WTC11 (cell line): ENCODE measurements at regions not wholly inside any gene's neighbourhood (a gene's known extent, or its start where the extent isn't known, plus 50 kb on each side); places are given as distances from the start of the nearest gene placed in this dataset.

Experiments
- ATAC-seq: fragments of 200-7000 bp; cut with Tn5 transposase; 2 replicates; pipeline ENCODE4 v1.10.0; 2021; ENCODE audit warnings: mild to moderate bottlenecking, moderate library complexity
- CTCF ChIA-PET: fragments of 300-600 bp; sonication (Branson Sonifier 250); formaldehyde crosslinking; loops from one replicate; lab custom pipeline; 2021; ENCODE audit warnings: antibody characterized with exemption; lab: Charles Lee
- POLR2A ChIA-PET: fragments of 350-600 bp; sonication (Branson Sonifier 250); formaldehyde crosslinking; loops from one replicate; lab custom pipeline; 2021; ENCODE audit warnings: antibody characterized with exemption; lab: Charles Lee
- DNase-seq: peaks from one replicate; pipeline ENCODE4 v3.0.0; 2021; ENCODE audit warnings: low spot score
- H3K27ac Mint-ChIP-seq: 2 replicates; pipeline ENCODE4 v1.8.0; 2021; ENCODE audit warnings: mixed read lengths
- H3K27me3 Mint-ChIP-seq: 2 replicates; pipeline ENCODE4 v1.8.0; 2021; ENCODE audit warnings: low read depth, mild to moderate bottlenecking, moderate library complexity, mixed read lengths
- H3K36me3 Mint-ChIP-seq: 2 replicates; pipeline ENCODE4 v1.8.0; 2021; ENCODE audit warnings: mixed read lengths
- H3K4me1 Mint-ChIP-seq: 2 replicates; pipeline ENCODE4 v1.8.0; 2022; ENCODE audit warnings: mixed read lengths
- H3K4me3 Mint-ChIP-seq: 2 replicates; pipeline ENCODE4 v1.8.0; 2021; ENCODE audit warnings: mild to moderate bottlenecking, moderate library complexity, mixed read lengths
- H3K9me3 Mint-ChIP-seq: 2 replicates; pipeline ENCODE4 v1.8.0; 2021; ENCODE audit warnings: mixed read lengths
- CDX4 ChIP-seq: fragments of 250-450 bp; sonication (Bioruptor Pico); IDR thresholded peaks from 2 replicates; pipeline ENCODE4 v1.9.0; 2021; ENCODE audit warnings: moderate library complexity, mild to moderate bottlenecking, inconsistent platforms, borderline replicate concordance
- FOXP1 ChIP-seq: sonication (generic); formaldehyde crosslinking; IDR thresholded peaks from 2 replicates; pipeline ENCODE4 v1.8.0; 2022; ENCODE audit warnings: missing genetic modification reagents, mild to moderate bottlenecking, moderate library complexity, borderline replicate concordance
- GABPB1 ChIP-seq: sonication (generic); formaldehyde crosslinking; IDR thresholded peaks from 2 replicates; pipeline ENCODE4 v1.8.1; 2023; ENCODE audit warnings: mild to moderate bottlenecking, missing genetic modification reagents
- IRF1 ChIP-seq: sonication (generic); formaldehyde crosslinking; IDR thresholded peaks from 2 replicates; pipeline ENCODE4 v1.8.0; 2023; ENCODE audit warnings: missing genetic modification reagents
- JUN ChIP-seq: sonication (generic); formaldehyde crosslinking; IDR thresholded peaks from 2 replicates; pipeline ENCODE4 v1.8.0; 2023; ENCODE audit warnings: mild to moderate bottlenecking, missing genetic modification reagents
- MXD4 ChIP-seq: fragments of 250-450 bp; sonication (Bioruptor Pico); IDR thresholded peaks from 2 replicates; pipeline ENCODE4 v1.8.0; 2021; ENCODE audit warnings: mild to moderate bottlenecking, moderate library complexity, borderline replicate concordance
- NFATC4 ChIP-seq: fragments of 250-450 bp; sonication (Bioruptor Pico); IDR thresholded peaks from 2 replicates; pipeline ENCODE4 v1.9.0; 2021; ENCODE audit warnings: mild to moderate bottlenecking
- NR2C2 ChIP-seq: sonication (generic); formaldehyde crosslinking; IDR thresholded peaks from 2 replicates; pipeline ENCODE4 v1.8.0; 2022; ENCODE audit warnings: mild to moderate bottlenecking, missing genetic modification reagents
- PRRX2 ChIP-seq: fragments of 250-450 bp; sonication (Bioruptor Pico); IDR thresholded peaks from 2 replicates; pipeline ENCODE4 v1.8.0; 2021; ENCODE audit warnings: mild to moderate bottlenecking
- SMAD4 ChIP-seq: sonication (generic); formaldehyde crosslinking; IDR thresholded peaks from 2 replicates; pipeline ENCODE4 v1.8.0; 2022; ENCODE audit warnings: mild to moderate bottlenecking, missing genetic modification reagents
- SP1 ChIP-seq: sonication (generic); formaldehyde crosslinking; conservative IDR thresholded peaks from 2 replicates; pipeline ENCODE4 v1.8.1; 2022; ENCODE audit warnings: missing genetic modification reagents
- TEAD1 ChIP-seq: sonication (generic); formaldehyde crosslinking; IDR thresholded peaks from 2 replicates; pipeline ENCODE4 v1.8.0; 2022; ENCODE audit warnings: mild to moderate bottlenecking, missing genetic modification reagents
- TEAD4 ChIP-seq: sonication (generic); formaldehyde crosslinking; IDR thresholded peaks from 2 replicates; pipeline ENCODE4 v1.8.0; 2022; ENCODE audit warnings: mild to moderate bottlenecking, missing genetic modification reagents
- TP53 ChIP-seq: sonication (generic); formaldehyde crosslinking; IDR thresholded peaks from 2 replicates; pipeline ENCODE4 v1.8.1; 2023; ENCODE audit warnings: mild to moderate bottlenecking, missing genetic modification reagents
- ZBTB21 ChIP-seq: sonication (generic); formaldehyde crosslinking; IDR thresholded peaks from 2 replicates; pipeline ENCODE4 v1.8.1; 2023; ENCODE audit warnings: mild to moderate bottlenecking, missing genetic modification reagents, borderline replicate concordance
- ZNF671 ChIP-seq: fragments of 250-450 bp; sonication (Bioruptor Pico); IDR thresholded peaks from 2 replicates; pipeline ENCODE4 v1.8.0; 2021; ENCODE audit warnings: mild to moderate bottlenecking
- TF ChIP-seq, protein P1 (sequence below): sonication (generic); formaldehyde crosslinking; IDR thresholded peaks from 2 replicates; pipeline ENCODE4 v1.8.0; 2023; ENCODE audit warnings: missing genetic modification reagents, mild to moderate bottlenecking, borderline replicate concordance
- TF ChIP-seq, protein P2 (sequence below): fragments of 250-450 bp; sonication (Bioruptor Pico); IDR thresholded peaks from 2 replicates; pipeline ENCODE4 v1.8.0; 2021; ENCODE audit warnings: mild to moderate bottlenecking
- TF ChIP-seq, protein P3 (sequence below): sonication (generic); formaldehyde crosslinking; IDR thresholded peaks from 2 replicates; pipeline ENCODE4 v1.8.0; 2022; ENCODE audit warnings: missing genetic modification reagents
- TF ChIP-seq, protein P4 (sequence below): fragments of 250-450 bp; sonication (Bioruptor Pico); conservative IDR thresholded peaks from 2 replicates; pipeline ENCODE4 v1.9.0; 2021; ENCODE audit warnings: mild to moderate bottlenecking
- TF ChIP-seq, protein P5 (sequence below): fragments of 250-450 bp; sonication (Bioruptor Pico); IDR thresholded peaks from 2 replicates; pipeline ENCODE4 v2.1.2; 2022; ENCODE audit warnings: mild to moderate bottlenecking, moderate library complexity
- TF ChIP-seq, protein P6 (sequence below): sonication (generic); formaldehyde crosslinking; IDR thresholded peaks from 2 replicates; pipeline ENCODE4 v1.8.1; 2023; ENCODE audit warnings: mild to moderate bottlenecking, missing genetic modification reagents

DNA sequence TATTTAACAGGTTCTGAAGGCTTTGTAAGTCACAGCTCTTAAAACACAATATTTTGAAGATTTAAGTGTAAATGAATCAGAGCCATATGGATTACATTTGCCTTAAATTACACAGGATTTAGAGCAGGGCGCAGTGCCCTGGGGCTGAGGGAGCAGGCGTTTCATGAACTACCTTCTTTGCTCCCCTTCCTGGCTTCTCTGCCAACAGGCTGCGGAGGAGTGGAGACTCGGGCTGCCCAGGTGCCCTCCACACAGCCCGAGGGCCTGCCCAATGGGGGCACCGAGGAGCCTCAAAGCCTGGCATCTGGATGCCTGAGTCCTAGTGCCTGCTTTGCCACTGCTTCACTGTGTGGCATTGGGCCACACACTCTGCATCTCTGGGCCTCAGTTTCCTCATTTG is 90.6 kb upstream of the HAND1 start (continued):
- no peak for TF ChIP-seq MXD4 (CRISPR knock-in tag)
- TF ChIP-seq SMAD4 (CRISPR knock-in tag), result no peak
- no peak for TF ChIP-seq SP1
- TF ChIP-seq, protein P1, sequence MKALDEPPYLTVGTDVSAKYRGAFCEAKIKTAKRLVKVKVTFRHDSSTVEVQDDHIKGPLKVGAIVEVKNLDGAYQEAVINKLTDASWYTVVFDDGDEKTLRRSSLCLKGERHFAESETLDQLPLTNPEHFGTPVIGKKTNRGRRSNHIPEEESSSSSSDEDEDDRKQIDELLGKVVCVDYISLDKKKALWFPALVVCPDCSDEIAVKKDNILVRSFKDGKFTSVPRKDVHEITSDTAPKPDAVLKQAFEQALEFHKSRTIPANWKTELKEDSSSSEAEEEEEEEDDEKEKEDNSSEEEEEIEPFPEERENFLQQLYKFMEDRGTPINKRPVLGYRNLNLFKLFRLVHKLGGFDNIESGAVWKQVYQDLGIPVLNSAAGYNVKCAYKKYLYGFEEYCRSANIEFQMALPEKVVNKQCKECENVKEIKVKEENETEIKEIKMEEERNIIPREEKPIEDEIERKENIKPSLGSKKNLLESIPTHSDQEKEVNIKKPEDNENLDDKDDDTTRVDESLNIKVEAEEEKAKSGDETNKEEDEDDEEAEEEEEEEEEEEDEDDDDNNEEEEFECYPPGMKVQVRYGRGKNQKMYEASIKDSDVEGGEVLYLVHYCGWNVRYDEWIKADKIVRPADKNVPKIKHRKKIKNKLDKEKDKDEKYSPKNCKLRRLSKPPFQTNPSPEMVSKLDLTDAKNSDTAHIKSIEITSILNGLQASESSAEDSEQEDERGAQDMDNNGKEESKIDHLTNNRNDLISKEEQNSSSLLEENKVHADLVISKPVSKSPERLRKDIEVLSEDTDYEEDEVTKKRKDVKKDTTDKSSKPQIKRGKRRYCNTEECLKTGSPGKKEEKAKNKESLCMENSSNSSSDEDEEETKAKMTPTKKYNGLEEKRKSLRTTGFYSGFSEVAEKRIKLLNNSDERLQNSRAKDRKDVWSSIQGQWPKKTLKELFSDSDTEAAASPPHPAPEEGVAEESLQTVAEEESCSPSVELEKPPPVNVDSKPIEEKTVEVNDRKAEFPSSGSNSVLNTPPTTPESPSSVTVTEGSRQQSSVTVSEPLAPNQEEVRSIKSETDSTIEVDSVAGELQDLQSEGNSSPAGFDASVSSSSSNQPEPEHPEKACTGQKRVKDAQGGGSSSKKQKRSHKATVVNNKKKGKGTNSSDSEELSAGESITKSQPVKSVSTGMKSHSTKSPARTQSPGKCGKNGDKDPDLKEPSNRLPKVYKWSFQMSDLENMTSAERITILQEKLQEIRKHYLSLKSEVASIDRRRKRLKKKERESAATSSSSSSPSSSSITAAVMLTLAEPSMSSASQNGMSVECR, result no peak
- TF ChIP-seq TEAD4 (CRISPR knock-in tag), result no peak
- TF ChIP-seq, protein P2, sequence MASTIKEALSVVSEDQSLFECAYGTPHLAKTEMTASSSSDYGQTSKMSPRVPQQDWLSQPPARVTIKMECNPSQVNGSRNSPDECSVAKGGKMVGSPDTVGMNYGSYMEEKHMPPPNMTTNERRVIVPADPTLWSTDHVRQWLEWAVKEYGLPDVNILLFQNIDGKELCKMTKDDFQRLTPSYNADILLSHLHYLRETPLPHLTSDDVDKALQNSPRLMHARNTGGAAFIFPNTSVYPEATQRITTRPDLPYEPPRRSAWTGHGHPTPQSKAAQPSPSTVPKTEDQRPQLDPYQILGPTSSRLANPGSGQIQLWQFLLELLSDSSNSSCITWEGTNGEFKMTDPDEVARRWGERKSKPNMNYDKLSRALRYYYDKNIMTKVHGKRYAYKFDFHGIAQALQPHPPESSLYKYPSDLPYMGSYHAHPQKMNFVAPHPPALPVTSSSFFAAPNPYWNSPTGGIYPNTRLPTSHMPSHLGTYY, result no peak
- no peak for TF ChIP-seq IRF1 (CRISPR knock-in tag)
- no peak for TF ChIP-seq NFATC4 (CRISPR knock-in tag)
- TF ChIP-seq, protein P3, sequence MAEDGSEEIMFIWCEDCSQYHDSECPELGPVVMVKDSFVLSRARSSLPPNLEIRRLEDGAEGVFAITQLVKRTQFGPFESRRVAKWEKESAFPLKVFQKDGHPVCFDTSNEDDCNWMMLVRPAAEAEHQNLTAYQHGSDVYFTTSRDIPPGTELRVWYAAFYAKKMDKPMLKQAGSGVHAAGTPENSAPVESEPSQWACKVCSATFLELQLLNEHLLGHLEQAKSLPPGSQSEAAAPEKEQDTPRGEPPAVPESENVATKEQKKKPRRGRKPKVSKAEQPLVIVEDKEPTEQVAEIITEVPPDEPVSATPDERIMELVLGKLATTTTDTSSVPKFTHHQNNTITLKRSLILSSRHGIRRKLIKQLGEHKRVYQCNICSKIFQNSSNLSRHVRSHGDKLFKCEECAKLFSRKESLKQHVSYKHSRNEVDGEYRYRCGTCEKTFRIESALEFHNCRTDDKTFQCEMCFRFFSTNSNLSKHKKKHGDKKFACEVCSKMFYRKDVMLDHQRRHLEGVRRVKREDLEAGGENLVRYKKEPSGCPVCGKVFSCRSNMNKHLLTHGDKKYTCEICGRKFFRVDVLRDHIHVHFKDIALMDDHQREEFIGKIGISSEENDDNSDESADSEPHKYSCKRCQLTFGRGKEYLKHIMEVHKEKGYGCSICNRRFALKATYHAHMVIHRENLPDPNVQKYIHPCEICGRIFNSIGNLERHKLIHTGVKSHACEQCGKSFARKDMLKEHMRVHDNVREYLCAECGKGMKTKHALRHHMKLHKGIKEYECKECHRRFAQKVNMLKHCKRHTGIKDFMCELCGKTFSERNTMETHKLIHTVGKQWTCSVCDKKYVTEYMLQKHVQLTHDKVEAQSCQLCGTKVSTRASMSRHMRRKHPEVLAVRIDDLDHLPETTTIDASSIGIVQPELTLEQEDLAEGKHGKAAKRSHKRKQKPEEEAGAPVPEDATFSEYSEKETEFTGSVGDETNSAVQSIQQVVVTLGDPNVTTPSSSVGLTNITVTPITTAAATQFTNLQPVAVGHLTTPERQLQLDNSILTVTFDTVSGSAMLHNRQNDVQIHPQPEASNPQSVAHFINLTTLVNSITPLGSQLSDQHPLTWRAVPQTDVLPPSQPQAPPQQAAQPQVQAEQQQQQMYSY (CRISPR knock-in tag), result no peak
- no peak for TF ChIP-seq GABPB1 (CRISPR knock-in tag)
- no peak for TF ChIP-seq CDX4 (CRISPR knock-in tag)
- TF ChIP-seq TEAD1 (CRISPR knock-in tag), result no peak
- TF ChIP-seq, all 79 proteins: peak for 0

DNA sequence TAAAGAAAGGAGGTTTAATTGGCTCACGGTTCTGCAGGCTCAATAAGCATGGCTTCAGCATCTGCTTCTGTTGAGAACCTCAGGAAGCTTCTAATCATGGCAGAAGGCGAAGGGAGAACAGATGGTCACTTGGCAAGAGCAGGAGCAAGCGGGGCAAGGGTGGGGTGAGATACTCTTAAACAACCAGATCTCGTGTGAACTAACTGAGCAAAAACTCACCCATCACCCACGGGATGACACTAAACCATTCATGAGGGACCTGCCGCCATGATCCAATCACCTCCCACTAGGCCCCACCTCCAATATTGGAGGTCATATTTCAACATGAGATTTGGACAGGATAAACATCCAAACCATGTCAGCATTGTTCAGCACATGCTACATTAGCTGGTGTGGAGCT is 89.1 kb upstream of the HAND1 start:
- Mint-ChIP-seq H3K9me3 (no peaks in the 10 kb centered on the region), H3K27me3 (no peaks in the 10 kb centered on the region), H3K36me3 (no peaks in the 10 kb centered on the region), H3K4me1 (peaks cover 13% of the 10 kb centered on the region), H3K27ac (no peak overlapping the region), H3K4me3 (no peak overlapping the region)
- DNase-seq, result no peak
- POLR2A ChIA-PET, result no interaction called here
- ATAC-seq, result no peak
- CTCF ChIA-PET, result no interaction called here
- TF ChIP-seq NR2C2 (CRISPR knock-in tag) (no peak), ZNF671 (CRISPR knock-in tag) (no peak), FOXP1 (no peak), JUN (no peak), PRRX2 (no peak), TP53 (no peak), ZBTB21 (CRISPR knock-in tag) (no peak)
- TF ChIP-seq, protein P4, sequence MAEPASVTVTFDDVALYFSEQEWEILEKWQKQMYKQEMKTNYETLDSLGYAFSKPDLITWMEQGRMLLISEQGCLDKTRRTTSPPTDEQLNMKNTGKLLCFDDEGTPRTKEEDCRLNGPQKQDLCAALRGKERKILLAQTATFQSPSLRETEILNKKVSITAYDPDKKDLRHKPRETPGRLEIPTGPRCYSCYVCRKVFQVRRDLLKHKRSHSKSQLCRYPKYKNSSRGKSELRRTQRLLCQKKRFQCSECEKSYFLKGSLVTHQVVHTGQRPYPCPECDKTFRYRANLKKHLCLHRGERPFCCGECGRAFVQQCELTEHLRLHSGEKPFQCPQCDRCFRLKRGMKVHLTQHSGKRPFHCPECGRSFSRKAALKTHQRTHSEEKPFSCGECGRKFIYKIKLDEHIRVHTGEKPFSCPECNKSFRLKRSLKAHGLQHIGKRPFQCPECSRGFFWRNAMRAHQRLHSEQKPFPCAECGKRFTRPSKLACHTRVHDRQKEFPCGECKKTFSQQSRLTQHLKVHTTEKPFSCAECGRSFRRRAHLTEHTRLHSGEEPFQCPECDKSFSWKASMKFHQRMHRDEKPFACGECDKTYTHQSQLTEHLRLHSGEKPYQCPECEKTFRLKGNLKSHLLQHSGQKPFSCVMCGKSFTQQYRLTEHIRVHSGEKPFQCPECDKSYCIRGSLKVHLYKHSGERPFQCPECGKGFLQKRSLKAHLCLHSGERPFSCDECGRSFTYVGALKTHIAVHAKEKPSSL (CRISPR knock-in tag), result no peak
- TF ChIP-seq, protein P5, sequence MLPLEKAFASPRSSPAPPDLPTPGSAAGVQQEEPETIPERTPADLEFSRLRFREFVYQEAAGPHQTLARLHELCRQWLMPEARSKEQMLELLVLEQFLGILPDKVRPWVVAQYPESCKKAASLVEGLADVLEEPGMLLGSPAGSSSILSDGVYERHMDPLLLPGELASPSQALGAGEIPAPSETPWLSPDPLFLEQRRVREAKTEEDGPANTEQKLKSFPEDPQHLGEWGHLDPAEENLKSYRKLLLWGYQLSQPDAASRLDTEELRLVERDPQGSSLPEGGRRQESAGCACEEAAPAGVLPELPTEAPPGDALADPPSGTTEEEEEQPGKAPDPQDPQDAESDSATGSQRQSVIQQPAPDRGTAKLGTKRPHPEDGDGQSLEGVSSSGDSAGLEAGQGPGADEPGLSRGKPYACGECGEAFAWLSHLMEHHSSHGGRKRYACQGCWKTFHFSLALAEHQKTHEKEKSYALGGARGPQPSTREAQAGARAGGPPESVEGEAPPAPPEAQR (CRISPR knock-in tag), result no peak
- TF ChIP-seq, protein P6, sequence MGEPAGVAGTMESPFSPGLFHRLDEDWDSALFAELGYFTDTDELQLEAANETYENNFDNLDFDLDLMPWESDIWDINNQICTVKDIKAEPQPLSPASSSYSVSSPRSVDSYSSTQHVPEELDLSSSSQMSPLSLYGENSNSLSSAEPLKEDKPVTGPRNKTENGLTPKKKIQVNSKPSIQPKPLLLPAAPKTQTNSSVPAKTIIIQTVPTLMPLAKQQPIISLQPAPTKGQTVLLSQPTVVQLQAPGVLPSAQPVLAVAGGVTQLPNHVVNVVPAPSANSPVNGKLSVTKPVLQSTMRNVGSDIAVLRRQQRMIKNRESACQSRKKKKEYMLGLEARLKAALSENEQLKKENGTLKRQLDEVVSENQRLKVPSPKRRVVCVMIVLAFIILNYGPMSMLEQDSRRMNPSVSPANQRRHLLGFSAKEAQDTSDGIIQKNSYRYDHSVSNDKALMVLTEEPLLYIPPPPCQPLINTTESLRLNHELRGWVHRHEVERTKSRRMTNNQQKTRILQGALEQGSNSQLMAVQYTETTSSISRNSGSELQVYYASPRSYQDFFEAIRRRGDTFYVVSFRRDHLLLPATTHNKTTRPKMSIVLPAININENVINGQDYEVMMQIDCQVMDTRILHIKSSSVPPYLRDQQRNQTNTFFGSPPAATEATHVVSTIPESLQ (CRISPR knock-in tag), result no peak
